Neural cell (in vitro differentiated cells): ENCODE measurements at regions not wholly inside any gene's neighbourhood (a gene's known extent, or its start where the extent isn't known, plus 50 kb on each side); places are given as distances from the start of the nearest gene placed in this dataset.

ENCODE experiments used
- H2AFZ ChIP-seq: fragments of 200-600, 300-800 bp; sonication (generic), shearing (Covaris generic); 2 replicates; pipeline ENCODE4 v1.6.0; 2014; ENCODE audit warnings: low read depth, mild to moderate bottlenecking, antibody characterized with exemption, low read length, moderate library complexity
- H3F3A ChIP-seq: fragments of 200-600 bp; shearing (Covaris generic); 2 replicates; pipeline ENCODE4 v1.6.1; 2016; ENCODE audit warnings: mild to moderate bottlenecking, moderate library complexity, mixed read lengths, antibody characterized with exemption, low read length; ENCODE audit not compliant: insufficient read depth, poor library complexity, severe bottlenecking
- H3K27ac ChIP-seq: fragments of 200-600, 300-800 bp; sonication (generic), shearing (Covaris generic); 2 replicates; pipeline ENCODE4 v1.5.1; 2014; ENCODE audit warnings: mild to moderate bottlenecking, low read length, moderate library complexity
- H3K27me3 ChIP-seq: fragments of 300-800, 200-600 bp; sonication (generic), shearing (Covaris generic); 2 replicates; pipeline ENCODE4 v1.6.0; 2014; ENCODE audit warnings: mild to moderate bottlenecking, low read depth, low read length, moderate library complexity; ENCODE audit not compliant: insufficient read depth
- H3K36me3 ChIP-seq: fragments of 300-800, 200-600 bp; sonication (generic), shearing (Covaris generic); 2 replicates; pipeline ENCODE4 v1.5.1; 2014; ENCODE audit warnings: mild to moderate bottlenecking, antibody characterized with exemption, low read length, moderate library complexity; ENCODE audit not compliant: insufficient read depth
- H3K4me2 ChIP-seq: fragments of 300-800, 200-600 bp; sonication (generic), shearing (Covaris generic); 2 replicates; pipeline ENCODE4 v1.6.0; 2014; ENCODE audit warnings: mild to moderate bottlenecking, low read length
- H3K4me3 ChIP-seq: fragments of 300-800, 200-600 bp; sonication (generic), shearing (Covaris generic); 2 replicates; pipeline ENCODE4 v1.5.1; 2014; ENCODE audit warnings: mild to moderate bottlenecking, low read length, moderate library complexity
- H3K79me2 ChIP-seq: fragments of 200-600 bp; shearing (Covaris generic); replicated peaks from 2 replicates; pipeline ENCODE4 v1.6.0; 2014; ENCODE audit warnings: mild to moderate bottlenecking, low read length, moderate library complexity; ENCODE audit not compliant: insufficient read depth
- H3K9ac ChIP-seq: fragments of 300-800, 200-600 bp; sonication (generic), shearing (Covaris generic); 2 replicates; pipeline ENCODE4 v1.6.1; 2016; ENCODE audit warnings: mild to moderate bottlenecking, low read length, mixed read lengths
- H3K9me2 ChIP-seq: fragments of 200-600 bp; shearing (Covaris generic); 2 replicates; pipeline ENCODE4 v1.6.1; 2016; ENCODE audit warnings: mild to moderate bottlenecking, low read length, mixed read lengths; ENCODE audit not compliant: insufficient read depth
- H3K9me3 ChIP-seq: fragments of 200-600, 300-800 bp; sonication (generic), shearing (Covaris generic); 2 replicates; pipeline ENCODE4 v1.6.1; 2016; ENCODE audit warnings: mild to moderate bottlenecking, mixed run types, low read length, moderate library complexity, mixed read lengths
- H4K20me1 ChIP-seq: fragments of 200-600 bp; shearing (Covaris generic); 2 replicates; pipeline ENCODE4 v1.6.1; 2016; ENCODE audit warnings: mild to moderate bottlenecking, mixed run types; ENCODE audit not compliant: insufficient read depth
- EP300 ChIP-seq: fragments of 450-650 bp; conservative IDR thresholded peaks from 2 replicates; pipeline ENCODE4 v1.6.1; 2014; ENCODE audit warnings: antibody characterized with exemption, mild to moderate bottlenecking, moderate library complexity; ENCODE audit not compliant: poor library complexity, severe bottlenecking
- EZH2 ChIP-seq: fragments of 200-600, 300-800 bp; shearing (Covaris generic), sonication (generic); IDR thresholded peaks from 2 replicates; pipeline ENCODE4 v1.6.1; 2014; ENCODE audit warnings: antibody characterized with exemption, low read length, borderline replicate concordance, mild to moderate bottlenecking; ENCODE audit not compliant: insufficient read depth, poor library complexity, severe bottlenecking
- MXI1 ChIP-seq: fragments of 450-650 bp; conservative IDR thresholded peaks from 2 replicates; pipeline ENCODE4 v1.6.1; 2014; ENCODE audit warnings: antibody characterized with exemption, mild to moderate bottlenecking; ENCODE audit not compliant: poor library complexity, severe bottlenecking
- RAD21 ChIP-seq: fragments of 450-650 bp; conservative IDR thresholded peaks from 2 replicates; pipeline ENCODE4 v1.6.1; 2014; ENCODE audit warnings: antibody characterized with exemption, mild to moderate bottlenecking, moderate library complexity
- SMC3 ChIP-seq: fragments of 450-650 bp; conservative IDR thresholded peaks from 2 replicates; pipeline ENCODE4 v1.6.1; 2014; ENCODE audit warnings: antibody characterized with exemption, mild to moderate bottlenecking, moderate library complexity; ENCODE audit not compliant: poor library complexity
- TF ChIP-seq, protein P1 (sequence below): IDR thresholded peaks from 2 replicates; pipeline ENCODE4 v1.6.1; 2012; ENCODE audit warnings: borderline replicate concordance
- TF ChIP-seq, protein P2 (sequence below): fragments of 450-650 bp; IDR thresholded peaks from 2 replicates; pipeline ENCODE4 v1.5.1; 2014; ENCODE audit warnings: antibody characterized with exemption, mild to moderate bottlenecking, moderate library complexity; ENCODE audit not compliant: poor library complexity, severe bottlenecking

DNA sequence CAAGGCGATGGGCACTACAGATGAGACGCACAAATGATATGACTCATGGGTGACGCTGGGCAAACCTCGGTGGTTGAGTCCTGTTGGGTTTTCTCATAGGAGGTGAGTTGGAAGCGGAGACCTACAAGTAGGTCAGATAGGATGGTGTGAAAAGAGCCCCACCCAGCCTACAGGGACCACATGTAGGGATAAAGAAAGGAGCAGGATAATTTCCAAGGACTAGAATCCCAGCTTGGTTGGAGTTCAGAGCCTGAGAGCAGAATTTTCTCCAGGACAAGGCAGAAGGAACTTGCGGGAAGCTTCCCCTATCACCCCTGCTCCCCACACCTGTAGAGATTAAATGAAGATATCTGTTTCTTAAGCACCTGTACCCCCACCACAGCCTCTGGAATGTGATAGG, 489.7 kb upstream of the CDH4 start:
- H3K9me2 ChIP-seq: no peaks in the 10 kb centered on the region
- no peaks in the 10 kb centered on the region for H3K36me3 ChIP-seq
- H3K4me2 ChIP-seq: no peak overlapping the region
- no peak overlapping the region for H3K4me3 ChIP-seq
- TF ChIP-seq, protein P1, sequence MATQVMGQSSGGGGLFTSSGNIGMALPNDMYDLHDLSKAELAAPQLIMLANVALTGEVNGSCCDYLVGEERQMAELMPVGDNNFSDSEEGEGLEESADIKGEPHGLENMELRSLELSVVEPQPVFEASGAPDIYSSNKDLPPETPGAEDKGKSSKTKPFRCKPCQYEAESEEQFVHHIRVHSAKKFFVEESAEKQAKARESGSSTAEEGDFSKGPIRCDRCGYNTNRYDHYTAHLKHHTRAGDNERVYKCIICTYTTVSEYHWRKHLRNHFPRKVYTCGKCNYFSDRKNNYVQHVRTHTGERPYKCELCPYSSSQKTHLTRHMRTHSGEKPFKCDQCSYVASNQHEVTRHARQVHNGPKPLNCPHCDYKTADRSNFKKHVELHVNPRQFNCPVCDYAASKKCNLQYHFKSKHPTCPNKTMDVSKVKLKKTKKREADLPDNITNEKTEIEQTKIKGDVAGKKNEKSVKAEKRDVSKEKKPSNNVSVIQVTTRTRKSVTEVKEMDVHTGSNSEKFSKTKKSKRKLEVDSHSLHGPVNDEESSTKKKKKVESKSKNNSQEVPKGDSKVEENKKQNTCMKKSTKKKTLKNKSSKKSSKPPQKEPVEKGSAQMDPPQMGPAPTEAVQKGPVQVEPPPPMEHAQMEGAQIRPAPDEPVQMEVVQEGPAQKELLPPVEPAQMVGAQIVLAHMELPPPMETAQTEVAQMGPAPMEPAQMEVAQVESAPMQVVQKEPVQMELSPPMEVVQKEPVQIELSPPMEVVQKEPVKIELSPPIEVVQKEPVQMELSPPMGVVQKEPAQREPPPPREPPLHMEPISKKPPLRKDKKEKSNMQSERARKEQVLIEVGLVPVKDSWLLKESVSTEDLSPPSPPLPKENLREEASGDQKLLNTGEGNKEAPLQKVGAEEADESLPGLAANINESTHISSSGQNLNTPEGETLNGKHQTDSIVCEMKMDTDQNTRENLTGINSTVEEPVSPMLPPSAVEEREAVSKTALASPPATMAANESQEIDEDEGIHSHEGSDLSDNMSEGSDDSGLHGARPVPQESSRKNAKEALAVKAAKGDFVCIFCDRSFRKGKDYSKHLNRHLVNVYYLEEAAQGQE: no peak
- TF ChIP-seq RAD21: no peak
- TF ChIP-seq, protein P2, sequence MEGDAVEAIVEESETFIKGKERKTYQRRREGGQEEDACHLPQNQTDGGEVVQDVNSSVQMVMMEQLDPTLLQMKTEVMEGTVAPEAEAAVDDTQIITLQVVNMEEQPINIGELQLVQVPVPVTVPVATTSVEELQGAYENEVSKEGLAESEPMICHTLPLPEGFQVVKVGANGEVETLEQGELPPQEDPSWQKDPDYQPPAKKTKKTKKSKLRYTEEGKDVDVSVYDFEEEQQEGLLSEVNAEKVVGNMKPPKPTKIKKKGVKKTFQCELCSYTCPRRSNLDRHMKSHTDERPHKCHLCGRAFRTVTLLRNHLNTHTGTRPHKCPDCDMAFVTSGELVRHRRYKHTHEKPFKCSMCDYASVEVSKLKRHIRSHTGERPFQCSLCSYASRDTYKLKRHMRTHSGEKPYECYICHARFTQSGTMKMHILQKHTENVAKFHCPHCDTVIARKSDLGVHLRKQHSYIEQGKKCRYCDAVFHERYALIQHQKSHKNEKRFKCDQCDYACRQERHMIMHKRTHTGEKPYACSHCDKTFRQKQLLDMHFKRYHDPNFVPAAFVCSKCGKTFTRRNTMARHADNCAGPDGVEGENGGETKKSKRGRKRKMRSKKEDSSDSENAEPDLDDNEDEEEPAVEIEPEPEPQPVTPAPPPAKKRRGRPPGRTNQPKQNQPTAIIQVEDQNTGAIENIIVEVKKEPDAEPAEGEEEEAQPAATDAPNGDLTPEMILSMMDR: no peak
- H4K20me1 ChIP-seq: no peaks in the 10 kb centered on the region
- H3F3A ChIP-seq: no peaks in the 10 kb centered on the region
- H2AFZ ChIP-seq: no peak overlapping the region
- H3K9ac ChIP-seq: no peak overlapping the region
- H3K27ac ChIP-seq: no peak overlapping the region
- H3K27me3 ChIP-seq: no peaks in the 10 kb centered on the region
- H3K9me3 ChIP-seq: no peaks in the 10 kb centered on the region
- H3K79me2 ChIP-seq: no peaks in the 10 kb centered on the region

DNA sequence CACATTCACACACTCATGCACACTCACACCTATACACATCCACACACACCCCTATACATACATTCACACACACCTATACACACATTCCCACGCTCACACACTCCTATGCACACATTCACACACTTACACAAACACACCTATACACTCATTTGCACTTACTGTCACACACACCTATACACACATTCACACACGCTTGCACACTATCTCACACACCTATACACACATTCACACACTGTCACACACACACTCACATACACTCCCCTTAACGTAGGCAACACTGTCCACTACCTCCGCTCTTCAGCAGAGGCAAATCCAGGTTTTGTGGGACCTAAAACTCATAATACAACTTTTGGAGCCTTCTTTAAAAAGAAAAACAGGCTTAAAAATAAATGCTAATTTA, 487.7 kb upstream of the CDH4 start:
- H3K9ac ChIP-seq: no peak overlapping the region
- H3K79me2 ChIP-seq: no peaks in the 10 kb centered on the region
- H4K20me1 ChIP-seq: no peaks in the 10 kb centered on the region
- H3K9me3 ChIP-seq: no peaks in the 10 kb centered on the region
- no peaks in the 10 kb centered on the region for H3K36me3 ChIP-seq
- no peaks in the 10 kb centered on the region for H3K9me2 ChIP-seq
- no peaks in the 10 kb centered on the region for H3F3A ChIP-seq
- H3K4me2 ChIP-seq: no peak overlapping the region
- H3K27me3 ChIP-seq: no peaks in the 10 kb centered on the region
- TF ChIP-seq EP300 (no peak), EZH2 (no peak), MXI1 (no peak), SMC3 (no peak)
- TF ChIP-seq, protein P1: no peak
- H3K4me3 ChIP-seq: no peak overlapping the region
- no peak overlapping the region for H2AFZ ChIP-seq
- no peak overlapping the region for H3K27ac ChIP-seq
